LNCaP clone FGC (cell line): ENCODE measurements at regions not wholly inside any gene's neighbourhood (a gene's known extent, or its start where the extent isn't known, plus 50 kb on each side); places are given as distances from the start of the nearest gene placed in this dataset.

Experiments used
- DNase-seq: peaks from one replicate; pipeline ENCODE4 v3.0.0-alpha.2; 2011; ENCODE audit warnings: low read depth
- H3K4me3 ChIP-seq: 2 replicates; pipeline ENCODE4 v1.5.1; 2011; ENCODE audit warnings: mild to moderate bottlenecking, low read depth, low read length, control low read depth
- CTCF ChIP-seq: IDR thresholded peaks from 2 replicates; pipeline ENCODE4 v1.5.1; 2012; ENCODE audit warnings: mild to moderate bottlenecking; ENCODE audit not compliant: control insufficient read depth, insufficient read depth; ENCODE audit errors: extremely low read depth

- no peak for DNase-seq
- TF ChIP-seq CTCF, result no peak
- no peak overlapping the region for H3K4me3 ChIP-seq
Observed at GRCh38 chr5:82561797-82562196, 283.6 kb upstream of the RPS23 start.

DNA sequence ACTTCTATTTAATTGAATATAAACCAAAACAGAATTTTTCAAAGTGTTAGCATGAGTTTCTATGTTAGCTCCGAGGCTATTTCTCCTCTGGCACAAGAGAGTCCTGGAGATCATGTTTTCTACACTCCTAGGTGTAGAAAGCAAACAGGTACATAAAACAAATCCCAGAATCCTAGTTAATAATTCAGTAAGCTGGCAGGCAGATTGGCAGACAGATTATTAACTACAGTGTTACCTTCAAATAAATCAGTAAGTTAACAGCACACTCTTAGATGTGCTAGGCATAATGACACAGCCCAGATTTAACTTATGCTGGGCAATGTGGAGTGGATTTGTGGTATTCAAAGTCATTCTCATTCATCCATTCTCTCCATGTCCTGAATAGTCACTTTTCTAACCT is 282.8 kb upstream of the RPS23 start:
- DNase-seq, result no peak
- H3K4me3 ChIP-seq, result no peak overlapping the region
- no peak for TF ChIP-seq CTCF

DNA sequence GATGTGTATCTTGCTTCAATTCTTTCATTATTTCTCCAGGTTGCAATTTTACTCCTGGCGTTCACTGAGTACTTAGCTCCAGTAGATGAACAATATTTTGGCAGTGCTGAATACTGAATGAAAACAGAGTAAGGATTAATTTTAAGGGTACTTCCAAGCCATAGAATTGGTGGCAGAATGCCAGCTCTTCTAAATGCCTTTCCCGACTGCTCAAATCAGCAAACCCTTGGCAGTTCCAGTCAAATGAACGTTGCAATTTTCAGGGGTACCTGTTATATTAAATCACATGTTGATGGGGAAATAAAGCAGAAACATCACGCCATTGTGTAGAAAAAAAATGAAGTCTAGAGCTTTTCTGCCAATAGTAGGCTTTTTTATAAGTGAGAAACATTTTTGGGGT is 282.4 kb upstream of the RPS23 start:
- no peak for DNase-seq
- TF ChIP-seq CTCF, result no peak

GRCh38 chr5:82551840-82552385 is 273.8 kb upstream of the RPS23 start:
- no peak for TF ChIP-seq CTCF
- no peak for DNase-seq
- no peak overlapping the region for H3K4me3 ChIP-seq

More for the DNA sequence above, 282.4 kb upstream of the RPS23 start:
- no peak overlapping the region for H3K4me3 ChIP-seq

DNA sequence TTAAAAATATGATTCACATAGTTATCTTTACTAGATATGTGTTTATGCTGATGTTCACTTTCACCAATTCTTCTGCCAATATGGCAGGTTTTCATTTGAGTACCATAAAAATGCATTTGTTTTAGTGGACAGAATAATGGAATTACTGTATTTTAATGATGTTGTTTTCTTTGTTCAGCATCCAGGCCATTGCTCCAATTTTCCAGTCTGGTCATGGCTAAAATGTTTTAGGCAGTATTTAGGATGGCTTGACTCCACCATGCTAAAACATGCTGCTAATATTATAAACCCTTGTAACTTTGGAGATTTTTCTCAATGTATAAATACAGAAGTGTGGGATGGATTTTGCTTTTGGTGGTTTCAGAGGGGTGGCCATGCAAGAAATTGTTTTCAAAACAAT is 273.0 kb upstream of the RPS23 start:
- TF ChIP-seq CTCF, result no peak
- DNase-seq, result no peak
- H3K4me3 ChIP-seq, result no peak overlapping the region

GRCh38 chr5:82549263-82549662 is 271.1 kb upstream of the RPS23 start:
- TF ChIP-seq CTCF, result no peak
- no peak overlapping the region for H3K4me3 ChIP-seq
- no peak for DNase-seq

DNA sequence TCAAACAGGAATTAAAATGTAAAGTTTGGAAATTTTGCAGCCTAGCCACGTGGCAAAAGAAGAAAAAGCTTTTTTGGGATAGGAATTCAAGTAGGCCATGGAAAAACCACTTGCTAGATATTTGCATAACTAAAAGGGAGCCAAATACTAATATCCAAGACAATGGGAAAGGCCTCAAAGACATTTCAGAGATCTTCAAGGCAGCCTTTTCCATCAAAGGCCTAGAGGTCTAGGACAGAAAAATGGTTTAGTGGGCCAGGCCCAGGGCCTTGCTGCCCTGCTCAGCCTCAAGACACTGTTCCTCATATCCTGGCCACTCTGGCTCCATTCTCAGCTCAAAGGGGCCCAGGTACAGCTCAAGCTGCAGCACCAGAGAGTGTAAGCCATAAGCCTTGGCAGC is 265.9 kb upstream of the RPS23 start:
- no peak for TF ChIP-seq CTCF
- H3K4me3 ChIP-seq, result no peak overlapping the region
- no peak for DNase-seq
